Astrocyte (in vitro differentiated cells and primary cell): ENCODE measurements at regions not wholly inside any gene's neighbourhood (a gene's known extent, or its start where the extent isn't known, plus 50 kb on each side); places are given as distances from the start of the nearest gene placed in this dataset.
A peak's percentile ranks its signal among the peaks of the same experiment; 100 is the strongest.

Experiments
- DNase-seq: peaks from one replicate; pipeline ENCODE4 v3.0.0-alpha.2; 2010; ENCODE audit warnings: low read depth
- FAIRE-seq: peaks from 2 replicates; lab custom pipeline; 2011; peaks lifted over from hg19 to GRCh38; lab: Jason Lieb, UNC
- H2AFZ ChIP-seq: 2 replicates; pipeline ENCODE4 v1.6.0; 2012; ENCODE audit warnings: low read depth, low read length, inconsistent platforms
- H3K27ac ChIP-seq: 2 replicates; pipeline ENCODE4 v1.5.1; 2011; ENCODE audit warnings: low read depth, low read length, inconsistent platforms
- H3K27me3 ChIP-seq: 2 replicates; pipeline ENCODE4 v1.6.0; 2011; ENCODE audit warnings: low read length, inconsistent platforms; ENCODE audit not compliant: insufficient read depth
- H3K36me3 ChIP-seq: 2 replicates; pipeline ENCODE4 v1.5.1; 2011; ENCODE audit warnings: low read length, inconsistent platforms; ENCODE audit not compliant: insufficient read depth
- H3K4me1 ChIP-seq: 2 replicates; pipeline ENCODE4 v1.5.1; 2011; ENCODE audit warnings: low read length, inconsistent platforms; ENCODE audit not compliant: insufficient read depth
- H3K4me2 ChIP-seq: 2 replicates; pipeline ENCODE4 v1.6.0; 2012; ENCODE audit warnings: low read length, inconsistent platforms
- H3K4me3 ChIP-seq: 2 replicates; pipeline ENCODE4 v1.5.1; 2011; ENCODE audit warnings: low read depth, mild to moderate bottlenecking, low read length, inconsistent platforms; ENCODE audit not compliant: insufficient read depth
- H3K79me2 ChIP-seq: 2 replicates; pipeline ENCODE4 v1.6.0; 2012; ENCODE audit warnings: mild to moderate bottlenecking, low read length, inconsistent platforms; ENCODE audit not compliant: insufficient read depth
- H3K9ac ChIP-seq: 2 replicates; pipeline ENCODE4 v1.6.0; 2012; ENCODE audit warnings: mild to moderate bottlenecking, low read length, inconsistent platforms
- H3K9me3 ChIP-seq: 2 replicates; pipeline ENCODE4 v1.5.1; 2012; ENCODE audit warnings: low read depth, mild to moderate bottlenecking, low read length, inconsistent platforms; ENCODE audit not compliant: insufficient read depth
- H4K20me1 ChIP-seq: 2 replicates; pipeline ENCODE4 v1.6.0; 2012; ENCODE audit warnings: low read length, inconsistent platforms; ENCODE audit not compliant: insufficient read depth
- H3K27ac Mint-ChIP-seq: one replicate; pipeline ENCODE4 v1.8.0; 2021; ENCODE audit warnings: mild to moderate bottlenecking, mixed read lengths; ENCODE audit not compliant: unreplicated experiment
- H3K27me3 Mint-ChIP-seq: one replicate; pipeline ENCODE4 v1.8.0; 2021; ENCODE audit warnings: low read depth, mixed read lengths; ENCODE audit not compliant: unreplicated experiment
- H3K36me3 Mint-ChIP-seq: one replicate; pipeline ENCODE4 v1.8.0; 2021; ENCODE audit warnings: low read depth, mixed read lengths; ENCODE audit not compliant: unreplicated experiment
- H3K4me1 Mint-ChIP-seq: one replicate; pipeline ENCODE4 v1.8.0; 2021; ENCODE audit warnings: low read depth, mixed read lengths; ENCODE audit not compliant: unreplicated experiment
- H3K4me3 Mint-ChIP-seq: one replicate; pipeline ENCODE4 v1.8.0; 2021; ENCODE audit warnings: mild to moderate bottlenecking, moderate library complexity, mixed read lengths; ENCODE audit not compliant: unreplicated experiment
- H3K9me3 Mint-ChIP-seq: one replicate; pipeline ENCODE4 v1.8.0; 2021; ENCODE audit warnings: mild to moderate bottlenecking, mixed read lengths; ENCODE audit not compliant: unreplicated experiment
- EZH2 ChIP-seq: IDR thresholded peaks from 2 replicates; pipeline ENCODE4 v1.6.1; 2012; ENCODE audit warnings: mild to moderate bottlenecking, low read length, inconsistent platforms; ENCODE audit not compliant: insufficient read depth
- TF ChIP-seq, protein P1 (sequence below): IDR thresholded peaks from 2 replicates; pipeline ENCODE4 v1.5.1; 2011; ENCODE audit warnings: low read depth, mild to moderate bottlenecking, inconsistent platforms, low read length, moderate library complexity; ENCODE audit not compliant: insufficient read depth

DNA sequence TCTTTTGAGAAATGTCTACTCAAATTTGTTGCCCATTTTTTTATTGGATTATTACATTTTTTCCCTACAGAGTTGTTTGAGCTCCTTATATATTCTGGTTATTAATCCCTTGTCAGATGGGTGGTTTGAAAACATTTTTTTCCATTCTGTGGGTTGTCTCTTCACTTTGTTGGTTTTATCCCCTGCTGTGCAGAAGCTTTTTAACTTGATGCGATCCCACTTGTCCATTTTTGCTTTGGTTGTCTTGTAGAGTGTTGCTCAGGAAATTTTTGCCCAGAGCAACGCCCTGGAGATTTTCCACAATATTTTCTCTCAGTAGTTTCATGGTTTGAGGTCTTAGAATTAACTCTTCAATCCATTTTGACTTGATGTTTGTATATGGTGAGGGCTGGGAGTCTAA lies 592.8 kb upstream of the GOT2 start:
- H3K27ac ChIP-seq, result no peak overlapping the region
- no peak overlapping the region for H2AFZ ChIP-seq
- H3K36me3 Mint-ChIP-seq, result no peaks in the 10 kb centered on the region
- H3K9me3 ChIP-seq, result no peaks in the 10 kb centered on the region
- no peak overlapping the region for H3K4me3 Mint-ChIP-seq
- H3K36me3 ChIP-seq, result no peaks in the 10 kb centered on the region
- no peaks in the 10 kb centered on the region for H3K4me1 ChIP-seq
- H4K20me1 ChIP-seq, result no peaks in the 10 kb centered on the region
- DNase-seq (no peak), FAIRE-seq (no peak)
- no peak overlapping the region for H3K4me3 ChIP-seq
- no peaks in the 10 kb centered on the region for H3K79me2 ChIP-seq
- no peak overlapping the region for H3K9ac ChIP-seq
- H3K27me3 ChIP-seq, result no peaks in the 10 kb centered on the region
- H3K4me1 Mint-ChIP-seq, result peaks cover 26% of the 10 kb centered on the region
- no peak overlapping the region for H3K4me2 ChIP-seq
- TF ChIP-seq, protein P1, sequence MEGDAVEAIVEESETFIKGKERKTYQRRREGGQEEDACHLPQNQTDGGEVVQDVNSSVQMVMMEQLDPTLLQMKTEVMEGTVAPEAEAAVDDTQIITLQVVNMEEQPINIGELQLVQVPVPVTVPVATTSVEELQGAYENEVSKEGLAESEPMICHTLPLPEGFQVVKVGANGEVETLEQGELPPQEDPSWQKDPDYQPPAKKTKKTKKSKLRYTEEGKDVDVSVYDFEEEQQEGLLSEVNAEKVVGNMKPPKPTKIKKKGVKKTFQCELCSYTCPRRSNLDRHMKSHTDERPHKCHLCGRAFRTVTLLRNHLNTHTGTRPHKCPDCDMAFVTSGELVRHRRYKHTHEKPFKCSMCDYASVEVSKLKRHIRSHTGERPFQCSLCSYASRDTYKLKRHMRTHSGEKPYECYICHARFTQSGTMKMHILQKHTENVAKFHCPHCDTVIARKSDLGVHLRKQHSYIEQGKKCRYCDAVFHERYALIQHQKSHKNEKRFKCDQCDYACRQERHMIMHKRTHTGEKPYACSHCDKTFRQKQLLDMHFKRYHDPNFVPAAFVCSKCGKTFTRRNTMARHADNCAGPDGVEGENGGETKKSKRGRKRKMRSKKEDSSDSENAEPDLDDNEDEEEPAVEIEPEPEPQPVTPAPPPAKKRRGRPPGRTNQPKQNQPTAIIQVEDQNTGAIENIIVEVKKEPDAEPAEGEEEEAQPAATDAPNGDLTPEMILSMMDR, result no peak
- no peak for TF ChIP-seq EZH2
- peak overlapping the region; percentile 20 for H3K27ac Mint-ChIP-seq
- no peaks in the 10 kb centered on the region for H3K27me3 Mint-ChIP-seq
- H3K9me3 Mint-ChIP-seq, result no peaks in the 10 kb centered on the region

DNA sequence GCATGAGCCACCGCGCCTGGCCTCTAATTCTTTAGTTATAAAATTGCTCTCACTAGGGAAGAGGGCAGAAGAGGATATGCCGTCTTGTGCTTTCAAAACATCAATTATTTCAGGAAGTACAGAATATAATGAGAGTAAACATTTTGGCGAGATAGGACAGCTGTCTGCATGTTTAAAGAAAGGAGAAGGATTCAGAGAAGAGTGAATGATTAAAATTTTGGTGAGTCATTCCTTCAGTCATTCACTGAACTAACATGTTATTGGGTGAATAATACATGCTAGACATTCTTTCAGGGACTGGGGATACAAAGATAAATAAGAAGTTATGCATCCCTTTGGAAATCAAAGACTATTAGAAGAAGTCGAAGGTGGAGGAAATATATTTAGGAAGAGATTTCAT lies 590.3 kb upstream of the GOT2 start:
- Histone ChIP-seq H3K27me3 (no peaks in the 10 kb centered on the region), H3K9ac (no peak overlapping the region), H3K27ac (no peak overlapping the region), H3K4me1 (no peaks in the 10 kb centered on the region), H3K4me3 (no peak overlapping the region), H3K9me3 (no peaks in the 10 kb centered on the region), H4K20me1 (no peaks in the 10 kb centered on the region), H3K79me2 (no peaks in the 10 kb centered on the region), H3K4me2 (peak overlapping the region; percentile 21), H3K36me3 (no peaks in the 10 kb centered on the region), H2AFZ (no peak overlapping the region)
- FAIRE-seq (no peak), DNase-seq (peak; percentile 40)
- Mint-ChIP-seq H3K27me3 (no peaks in the 10 kb centered on the region), H3K4me1 (peaks cover 22% of the 10 kb centered on the region), H3K36me3 (no peaks in the 10 kb centered on the region), H3K4me3 (no peak overlapping the region), H3K9me3 (no peaks in the 10 kb centered on the region), H3K27ac (peak overlapping the region; percentile 50)
- TF ChIP-seq, protein P1, result no peak
- TF ChIP-seq EZH2, result no peak

DNA sequence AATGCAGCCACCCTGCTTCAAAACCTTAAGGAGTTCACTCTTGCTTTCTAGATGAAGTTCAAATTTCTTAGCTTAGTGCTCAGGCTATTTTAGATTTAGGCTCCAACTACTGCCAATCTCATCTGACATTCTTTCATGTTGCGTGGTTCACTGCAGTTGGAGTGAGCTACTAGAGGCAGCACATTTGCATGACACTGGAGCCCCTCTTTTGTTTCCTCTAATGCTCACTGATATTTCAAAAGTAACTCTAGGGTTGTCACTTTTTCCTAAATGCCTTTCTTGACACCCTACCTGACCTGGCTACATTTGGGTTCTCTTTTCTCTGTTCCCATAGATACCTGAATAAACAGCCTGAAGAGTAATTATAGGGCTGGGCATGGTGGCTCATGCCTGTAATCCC lies 586.5 kb upstream of the GOT2 start:
- no peak for FAIRE-seq
- H3K79me2 ChIP-seq, result no peaks in the 10 kb centered on the region
- TF ChIP-seq, protein P1, result no peak
- TF ChIP-seq EZH2, result no peak
- H3K4me2 ChIP-seq, result no peak overlapping the region
- no peaks in the 10 kb centered on the region for H3K9me3 Mint-ChIP-seq
- no peaks in the 10 kb centered on the region for H3K9me3 ChIP-seq
- H3K36me3 ChIP-seq, result no peaks in the 10 kb centered on the region
- DNase-seq, result no peak
- H3K4me1 ChIP-seq, result no peaks in the 10 kb centered on the region
- no peaks in the 10 kb centered on the region for H3K36me3 Mint-ChIP-seq
- no peak overlapping the region for H3K4me3 ChIP-seq
- H3K27me3 ChIP-seq, result no peaks in the 10 kb centered on the region
- H3K4me3 Mint-ChIP-seq, result no peak overlapping the region
- no peaks in the 10 kb centered on the region for H4K20me1 ChIP-seq
- H2AFZ ChIP-seq, result no peak overlapping the region
- no peak overlapping the region for H3K9ac ChIP-seq
- H3K27me3 Mint-ChIP-seq, result no peaks in the 10 kb centered on the region
- H3K27ac Mint-ChIP-seq, result no peak overlapping the region
- H3K27ac ChIP-seq, result no peak overlapping the region
- H3K4me1 Mint-ChIP-seq, result peaks cover 13% of the 10 kb centered on the region
